Thyroid gland (tissue), 4 donors: ENCODE measurements at regions not wholly inside any gene's neighbourhood (a gene's known extent, or its start where the extent isn't known, plus 50 kb on each side); places are given as distances from the start of the nearest gene placed in this dataset.

Experiments used
- DNase-seq, 2 donors: peaks; one replicate each; pipeline ENCODE4 v3.0.0-alpha.2; 2019
- H3K27ac ChIP-seq, 3 donors: fragments of 200-600 bp; sonication (generic); 1 replicate in 2 of 3; 2 replicates in 1 of 3; pipeline ENCODE4 v1.5.1; 2016 to 2019; ENCODE audit warnings: mild to moderate bottlenecking in 1 of 3, moderate library complexity in 1 of 3
- H3K27me3 ChIP-seq: fragments of 200-600 bp; sonication (generic); one replicate; pipeline ENCODE4 v1.5.1; 2019
- H3K36me3 ChIP-seq, 2 donors: fragments of 200-600 bp; sonication (generic); one replicate each; pipeline ENCODE4 v1.5.1; 2016 to 2019
- H3K4me1 ChIP-seq, 2 donors: fragments of 200-600 bp; sonication (generic); one replicate each; pipeline ENCODE4 v1.5.1; 2017 to 2019
- H3K4me3 ChIP-seq, 3 donors: fragments of 200-600 bp; sonication (generic); replicated peaks in 1 of 3; 1 replicate in 2 of 3; 2 replicates in 1 of 3; pipeline ENCODE4 v1.5.1; 2016; ENCODE audit warnings: mild to moderate bottlenecking in 1 of 3
- H3K9me3 ChIP-seq: fragments of 200-600 bp; sonication (generic); one replicate; pipeline ENCODE4 v1.5.1; 2017
- POLR2A ChIP-seq, 2 donors: fragments of 450-650 bp; IDR thresholded peaks; one replicate each; pipeline ENCODE4 v1.6.1; 2017; ENCODE audit warnings: antibody characterized with exemption in 2 of 2, mild to moderate bottlenecking in 2 of 2, moderate library complexity in 1 of 2
- WGBS, 2 donors: methylation state at CpG; one replicate each; pipeline ENCODE4 v1.1.5; 2017; 5-methylcytosine and 5-hydroxymethylcytosine counted together
- intact Hi-C: fragments of 100-400 bp; cut with DNase I; formaldehyde crosslinking; loops from one replicate; pipeline ENCODE4 v1.15.1; 2023
- TF ChIP-seq, protein P1 (sequence below), 6 experiments: fragments of 200-600 bp in 3 of 6; fragments of 450-650 bp in 3 of 6; sonication (generic) in 3 of 6; IDR thresholded peaks; one replicate each; pipeline ENCODE4 v1.5.1; 2016 to 2019; ENCODE audit warnings: antibody characterized with exemption in 6 of 6, mild to moderate bottlenecking in 2 of 6, inconsistent platforms in 1 of 6, moderate library complexity in 1 of 6

DNA sequence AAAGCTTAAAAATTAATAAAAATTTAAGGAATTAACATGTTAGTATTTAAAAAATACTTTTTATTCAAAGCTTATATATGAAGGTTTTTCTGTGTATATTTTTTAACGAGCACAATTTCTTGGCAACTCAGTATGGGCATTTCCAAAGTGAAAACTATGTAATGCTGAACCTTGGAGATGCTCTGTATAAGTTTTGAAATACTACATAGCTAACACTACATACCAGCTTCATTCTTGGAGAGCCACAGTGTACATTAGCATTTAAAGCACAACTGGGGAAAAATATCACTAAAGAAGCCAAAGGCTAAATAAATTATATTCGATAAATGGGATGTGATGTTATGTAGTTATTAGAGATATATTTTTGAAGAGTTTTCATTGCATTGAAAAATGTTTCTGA lies 446.5 kb downstream of the CCDC85A start:
- WGBS, 2 donors: 87% methylated on average over 2 of the region's 2 CpGs
- Histone ChIP-seq H3K27ac (no peak overlapping the region), H3K36me3 (no peaks in the 10 kb centered on the region), H3K4me3 (no peak overlapping the region), H3K27me3 (no peaks in the 10 kb centered on the region), H3K9me3 (no peaks in the 10 kb centered on the region), H3K4me1 (no peaks in the 10 kb centered on the region)
- intact Hi-C loops: no loop called here
- no peak for DNase-seq
- no peak for TF ChIP-seq POLR2A (IDR thresholded peaks at IDR 0.05)
- TF ChIP-seq, protein P1, sequence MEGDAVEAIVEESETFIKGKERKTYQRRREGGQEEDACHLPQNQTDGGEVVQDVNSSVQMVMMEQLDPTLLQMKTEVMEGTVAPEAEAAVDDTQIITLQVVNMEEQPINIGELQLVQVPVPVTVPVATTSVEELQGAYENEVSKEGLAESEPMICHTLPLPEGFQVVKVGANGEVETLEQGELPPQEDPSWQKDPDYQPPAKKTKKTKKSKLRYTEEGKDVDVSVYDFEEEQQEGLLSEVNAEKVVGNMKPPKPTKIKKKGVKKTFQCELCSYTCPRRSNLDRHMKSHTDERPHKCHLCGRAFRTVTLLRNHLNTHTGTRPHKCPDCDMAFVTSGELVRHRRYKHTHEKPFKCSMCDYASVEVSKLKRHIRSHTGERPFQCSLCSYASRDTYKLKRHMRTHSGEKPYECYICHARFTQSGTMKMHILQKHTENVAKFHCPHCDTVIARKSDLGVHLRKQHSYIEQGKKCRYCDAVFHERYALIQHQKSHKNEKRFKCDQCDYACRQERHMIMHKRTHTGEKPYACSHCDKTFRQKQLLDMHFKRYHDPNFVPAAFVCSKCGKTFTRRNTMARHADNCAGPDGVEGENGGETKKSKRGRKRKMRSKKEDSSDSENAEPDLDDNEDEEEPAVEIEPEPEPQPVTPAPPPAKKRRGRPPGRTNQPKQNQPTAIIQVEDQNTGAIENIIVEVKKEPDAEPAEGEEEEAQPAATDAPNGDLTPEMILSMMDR (IDR thresholded peaks at IDR 0.05): no peak

DNA sequence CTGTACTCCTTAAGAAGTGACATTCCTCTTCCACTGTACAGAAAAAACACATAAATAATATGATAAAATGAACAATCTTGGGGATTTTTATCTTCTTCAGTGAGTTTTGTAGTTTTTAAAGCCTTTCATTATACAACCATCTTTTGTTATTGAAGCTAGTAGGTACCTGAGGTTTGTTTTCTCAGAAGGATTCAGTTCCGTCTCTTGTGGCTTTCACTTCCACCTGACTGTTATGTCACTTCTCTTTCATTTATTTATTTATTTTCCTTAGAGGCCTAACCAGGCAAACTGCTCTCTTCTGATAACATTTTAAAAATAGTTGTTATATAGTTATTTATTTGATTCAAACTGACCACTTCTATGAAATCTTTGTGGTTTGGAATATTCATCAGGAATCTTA lies 464.2 kb downstream of the CCDC85A start:
- H3K27ac ChIP-seq: no peak overlapping the region
- intact Hi-C loops: no loop called here
- TF ChIP-seq, protein P1 (IDR thresholded peaks at IDR 0.05): no peak
- TF ChIP-seq POLR2A (IDR thresholded peaks at IDR 0.05): no peak

DNA sequence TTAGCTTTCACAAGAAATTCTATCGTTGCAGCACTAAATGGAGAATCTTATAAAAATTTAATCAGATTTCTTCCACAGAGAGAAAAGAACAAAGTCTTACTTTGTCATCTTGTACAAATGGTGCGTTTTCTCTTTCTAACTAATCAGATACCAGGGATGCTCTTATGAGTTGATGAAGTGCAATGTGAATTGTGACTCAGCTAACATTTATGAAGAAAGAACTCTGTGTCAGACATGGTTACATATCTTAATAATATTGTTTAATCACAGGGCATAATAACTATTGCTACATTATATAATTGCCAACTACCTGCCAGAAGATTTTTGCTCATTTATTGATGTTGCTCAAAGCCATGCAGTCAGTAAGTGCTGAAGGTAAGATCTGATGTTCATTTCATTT lies 465.0 kb downstream of the CCDC85A start:
- H3K4me1 ChIP-seq: peaks cover 5 to 7% of the 10 kb centered on the region in 2 donors
- H3K36me3 ChIP-seq: no peaks in the 10 kb centered on the region
- no peak overlapping the region for H3K27ac ChIP-seq
- H3K4me3 ChIP-seq: no peak overlapping the region
- no peaks in the 10 kb centered on the region for H3K27me3 ChIP-seq
- whole genome bisulfite sequencing, 2 donors: 88 to 95% methylated on average over 2 of the region's 2 CpGs
- intact Hi-C loops: no loop called here
- no peaks in the 10 kb centered on the region for H3K9me3 ChIP-seq
- TF ChIP-seq, protein P1 (IDR thresholded peaks at IDR 0.05): no peak
- no peak for DNase-seq

More for the DNA sequence above, 464.2 kb downstream of the CCDC85A start:
- no peaks in the 10 kb centered on the region for H3K27me3 ChIP-seq
- H3K36me3 ChIP-seq: no peaks in the 10 kb centered on the region
- no peak overlapping the region for H3K4me3 ChIP-seq
- no peak for DNase-seq
- no peaks in the 10 kb centered on the region for H3K9me3 ChIP-seq
- 89 to 92% methylated on average over 1 of the region's 1 CpG for whole genome bisulfite sequencing, 2 donors
- H3K4me1 ChIP-seq: peaks cover 5% of the 10 kb centered on the region in 2 donors

DNA sequence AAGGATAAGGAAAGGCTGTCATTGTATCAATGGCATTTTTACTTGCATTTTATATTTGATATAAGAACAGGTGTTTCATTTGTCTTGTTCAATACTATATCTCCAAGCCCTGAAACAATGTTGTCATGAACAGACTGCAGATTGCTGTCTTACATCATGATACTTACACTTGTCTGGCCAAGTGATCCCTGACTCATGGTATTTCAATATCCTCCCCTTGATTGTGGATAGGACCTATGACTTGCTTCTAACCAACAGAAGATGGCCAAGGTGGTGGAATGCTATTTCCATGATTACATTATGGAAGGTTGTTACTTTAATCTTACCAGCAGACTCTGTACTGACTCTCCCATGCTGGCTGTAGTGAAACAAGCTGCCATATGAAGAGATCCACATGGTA lies 471.1 kb downstream of the CCDC85A start:
- no peak overlapping the region for H3K27ac ChIP-seq
- no peak for DNase-seq
- peaks cover 5 to 7% of the 10 kb centered on the region in 2 donors for H3K4me1 ChIP-seq
- TF ChIP-seq, protein P1 (IDR thresholded peaks at IDR 0.05): no peak
- no peak for TF ChIP-seq POLR2A (IDR thresholded peaks at IDR 0.05)
- no peaks in the 10 kb centered on the region for H3K9me3 ChIP-seq
- no peaks in the 10 kb centered on the region for H3K27me3 ChIP-seq
- no peak overlapping the region for H3K4me3 ChIP-seq
- intact Hi-C loops: no loop called here
- H3K36me3 ChIP-seq: no peaks in the 10 kb centered on the region

DNA sequence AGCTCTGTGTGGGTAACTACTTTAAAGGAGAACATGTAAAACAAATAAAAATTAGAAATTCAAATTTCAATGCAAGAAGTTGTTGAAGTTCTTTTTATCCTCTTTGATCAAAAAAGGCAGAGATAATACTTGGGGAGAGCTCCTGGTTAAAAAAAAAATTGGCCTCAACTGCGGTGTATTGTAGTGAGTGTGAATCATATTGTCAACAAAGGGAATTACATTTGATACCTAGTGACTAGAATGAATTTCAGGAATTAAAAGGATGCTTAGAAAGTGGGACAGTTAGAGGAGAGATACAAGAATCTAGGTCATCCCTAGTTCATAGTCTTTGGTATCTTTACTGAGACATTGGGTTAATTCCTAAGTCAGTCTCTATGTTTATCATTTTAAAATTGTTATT lies 473.0 kb downstream of the CCDC85A start:
- Histone ChIP-seq H3K27me3 (no peaks in the 10 kb centered on the region), H3K4me1 (peaks cover 4 to 7% of the 10 kb centered on the region in 2 donors), H3K4me3 (no peak overlapping the region), H3K27ac (no peak overlapping the region), H3K9me3 (no peaks in the 10 kb centered on the region), H3K36me3 (no peaks in the 10 kb centered on the region)
- intact Hi-C loops: no loop called here
- WGBS, 2 donors: 91 to 96% methylated on average over 1 of the region's 1 CpG
- TF ChIP-seq POLR2A (IDR thresholded peaks at IDR 0.05): no peak
- TF ChIP-seq, protein P1 (IDR thresholded peaks at IDR 0.05): no peak
- no peak for DNase-seq
